Activated naive CD4-positive, alpha-beta T cell treated with anti-CD3 and anti-CD28 coated beads, Interleukin-2, amount 50 U/mL, for 16 hours (primary cell): ENCODE measurements at regions not wholly inside any gene's neighbourhood (a gene's known extent, or its start where the extent isn't known, plus 50 kb on each side); places are given as distances from the start of the nearest gene placed in this dataset.
"Not testable (repeated sequence)": the region's sequence is repeated elsewhere in the genome, so short reads cannot be mapped to it uniquely, and the experiment has no call there.

ENCODE experiments used
- DNase-seq: peaks from one replicate; pipeline ENCODE4 v3.0.0-alpha.2; 2020

DNA sequence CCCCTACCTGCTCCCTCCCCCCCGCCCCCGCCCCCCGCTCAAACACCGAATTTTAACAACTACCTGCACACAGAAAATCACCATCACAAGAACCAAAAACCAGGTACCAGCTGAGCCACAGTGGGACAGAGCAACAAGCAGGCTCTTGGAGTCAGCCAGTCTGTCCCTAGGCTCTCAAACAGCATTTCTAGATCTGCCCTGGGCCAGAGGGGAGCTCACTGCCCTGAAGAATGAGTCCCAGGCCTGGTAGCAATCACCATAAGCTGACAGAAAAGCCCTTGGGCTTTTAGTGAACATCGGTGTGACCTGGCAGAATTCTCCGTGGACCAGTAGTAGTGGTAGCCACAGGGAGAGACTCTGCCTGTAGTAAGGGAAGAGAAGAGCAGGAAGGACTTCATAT lies 58.3 kb downstream of the C11orf87 start:
- DNase-seq = no peak

DNA sequence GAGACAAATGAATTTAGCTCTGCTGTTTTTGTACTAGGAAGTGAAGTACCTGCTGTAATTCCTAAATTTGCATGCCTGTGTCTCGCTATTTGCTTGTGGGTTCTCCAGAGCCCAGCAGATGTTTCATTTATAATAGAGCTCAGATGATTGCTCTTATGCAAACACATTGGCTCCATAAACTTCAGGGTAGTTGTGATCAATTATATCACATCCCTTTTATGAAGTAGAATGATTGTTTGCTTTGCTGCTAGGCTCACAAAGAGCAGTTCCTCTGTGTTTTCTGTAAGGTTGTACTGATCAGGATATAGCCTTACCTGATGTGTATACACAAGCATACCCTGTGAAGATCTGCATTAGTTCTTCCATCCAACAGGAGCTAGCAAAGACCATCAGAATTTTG lies 64.1 kb downstream of the C11orf87 start:
- no peak for DNase-seq

DNA sequence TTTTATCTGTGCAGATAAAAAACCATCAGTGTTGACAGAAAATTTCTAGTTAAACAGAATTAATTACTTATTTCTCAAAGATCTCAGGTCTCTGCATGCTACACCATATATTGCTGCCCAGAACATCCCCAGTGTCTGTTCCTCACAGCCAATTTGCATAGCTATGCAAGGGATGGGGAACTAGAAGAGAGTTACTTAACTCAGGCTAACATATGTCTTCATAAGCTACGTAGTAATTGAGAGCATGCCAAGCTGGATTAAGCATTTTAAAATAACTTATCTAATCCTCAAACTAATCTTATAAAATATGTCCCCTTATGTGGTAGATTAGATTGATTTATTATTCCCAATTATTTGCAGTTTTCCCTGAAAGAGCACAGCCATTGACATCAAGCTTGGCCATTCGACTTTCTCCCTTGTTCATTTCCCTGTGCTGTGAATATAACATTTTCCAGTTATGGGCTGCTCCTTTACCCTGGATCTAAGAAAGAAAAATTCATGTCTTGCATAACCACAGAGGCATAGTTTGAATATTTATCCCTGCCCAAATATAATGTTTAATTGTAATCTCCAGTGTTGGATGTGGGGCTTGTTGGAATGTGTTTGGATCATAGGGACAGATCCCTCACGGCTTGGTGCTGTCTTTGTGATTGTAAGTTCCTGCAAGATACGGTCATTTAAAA lies 69.1 kb downstream of the C11orf87 start:
- DNase-seq = no peak

DNA sequence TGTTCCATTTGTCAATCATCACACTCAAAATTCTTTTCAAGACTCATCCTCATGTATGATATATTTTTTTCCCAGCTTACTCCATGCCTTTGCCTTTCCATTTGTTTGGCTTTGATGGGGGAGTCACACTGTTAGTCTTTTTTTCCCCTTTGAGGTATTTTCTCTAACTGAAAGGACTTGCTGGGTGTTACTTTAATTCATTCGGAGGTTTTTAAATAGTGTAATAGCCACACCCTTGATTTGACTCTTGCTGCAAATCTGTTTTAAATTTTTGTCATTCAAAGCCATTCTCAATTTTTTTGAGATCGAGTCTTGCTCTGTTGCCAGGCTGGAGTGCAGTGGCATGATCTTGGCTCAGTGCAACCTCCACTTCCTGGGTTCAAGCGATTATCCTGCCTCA lies 84.1 kb downstream of the C11orf87 start:
- no peak for DNase-seq

DNA sequence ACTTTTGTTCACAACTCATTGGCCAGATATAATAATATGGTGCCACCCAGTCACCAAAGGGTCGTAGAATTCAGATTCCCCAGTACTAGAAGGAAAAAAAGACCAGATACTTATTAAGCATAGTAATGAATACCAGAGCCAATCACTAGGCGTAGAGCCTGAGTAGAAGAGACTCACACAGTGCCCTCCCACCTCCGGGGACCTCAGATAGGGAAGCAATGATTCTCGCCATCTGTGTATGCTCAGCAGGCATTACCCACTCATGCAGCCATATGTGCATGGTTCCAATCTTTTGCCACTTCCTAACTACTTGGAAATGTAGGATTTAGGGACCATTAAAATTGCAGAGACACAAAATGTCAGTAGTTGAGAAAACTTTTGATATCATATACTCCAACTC lies 85.3 kb downstream of the C11orf87 start:
- DNase-seq = no peak

DNA sequence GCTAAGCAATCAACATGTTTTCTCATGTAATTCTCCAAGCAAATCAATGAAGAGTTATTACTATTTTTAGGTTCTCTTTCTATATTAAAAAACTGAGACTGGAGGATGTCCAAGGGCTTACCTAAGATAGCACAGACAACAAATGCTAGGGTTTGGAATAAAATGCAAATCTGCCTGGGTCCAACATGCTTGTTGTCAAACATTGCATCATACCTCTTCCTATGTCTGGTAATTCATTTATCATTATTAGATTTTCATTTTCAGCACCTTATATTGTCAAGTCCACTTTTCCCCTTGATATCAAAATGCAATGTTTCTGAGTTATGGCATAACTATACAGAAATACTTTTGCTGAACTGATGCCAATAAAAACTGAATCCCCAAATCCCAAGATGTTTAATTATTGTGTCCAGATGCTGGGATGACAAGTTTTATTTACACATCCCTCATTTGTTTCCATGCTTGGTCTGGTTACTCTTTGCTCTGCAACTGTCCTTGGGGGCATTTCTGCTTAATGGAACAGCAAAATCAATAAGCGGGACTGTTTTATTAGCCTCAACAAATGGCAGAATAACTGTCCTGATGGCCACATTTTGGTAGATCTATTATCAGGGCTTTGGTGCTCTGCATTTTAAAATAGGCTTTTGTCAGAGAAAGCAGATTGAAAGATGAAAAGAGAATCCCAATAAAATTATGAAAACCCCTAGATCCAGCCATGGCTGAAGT lies 86.0 kb downstream of the C11orf87 start:
- DNase-seq = no peak

DNA sequence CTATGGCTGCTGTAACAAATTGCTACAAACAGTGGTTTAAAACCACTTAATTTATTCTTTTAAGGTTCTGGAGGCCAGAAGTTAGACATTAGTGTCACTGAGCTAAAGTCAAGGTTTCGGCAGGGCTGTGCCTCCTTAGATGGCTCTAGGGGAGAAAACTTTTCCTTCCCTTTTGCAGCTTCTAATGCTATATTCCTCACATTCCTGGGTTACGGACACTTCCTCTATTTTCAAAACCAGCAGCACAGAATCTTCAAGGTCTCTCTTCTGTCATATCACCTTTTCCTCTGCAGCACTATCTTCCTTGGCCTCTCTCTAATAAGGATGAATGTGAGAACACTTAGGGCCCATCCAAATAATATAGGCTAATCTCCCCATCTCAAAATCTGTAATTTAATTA lies 87.0 kb downstream of the C11orf87 start:
- no peak for DNase-seq

DNA sequence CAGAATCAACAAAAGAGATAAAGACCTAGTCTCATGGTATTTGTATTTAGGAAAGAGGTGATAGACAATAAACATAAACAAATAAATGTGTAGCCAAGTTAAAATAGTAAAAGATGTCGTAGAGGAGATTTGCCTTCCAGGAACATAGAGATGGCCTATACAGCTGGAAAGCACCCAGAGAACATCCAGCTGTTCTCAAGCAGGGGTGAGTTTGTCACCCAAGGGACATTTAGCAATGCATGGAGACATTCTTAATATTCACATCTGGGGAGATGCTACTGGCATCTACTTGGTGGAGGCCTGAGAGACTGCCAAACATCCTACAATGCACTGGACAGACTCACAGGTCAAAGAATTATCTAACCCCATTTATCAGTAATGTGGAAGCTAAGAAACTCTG lies 88.3 kb downstream of the C11orf87 start:
- DNase-seq = no peak

DNA sequence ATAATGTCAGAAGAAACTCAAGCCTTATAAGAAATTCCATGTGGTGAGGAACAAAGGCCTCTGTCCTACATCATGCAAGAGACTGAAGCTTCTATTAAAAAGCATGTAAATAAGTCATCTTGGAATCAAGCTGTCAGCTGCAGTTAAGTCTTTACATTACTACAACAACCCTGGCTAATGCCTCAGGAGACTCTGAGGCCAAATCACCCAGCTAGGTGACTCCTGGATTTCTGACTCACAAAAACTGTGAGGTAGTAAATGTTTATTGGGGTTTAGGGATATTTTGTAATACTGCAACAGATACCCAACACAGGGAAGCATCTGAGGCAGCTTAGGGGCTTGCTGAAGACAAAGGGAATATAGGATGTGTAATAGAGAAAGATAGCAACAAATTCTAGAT lies 89.6 kb downstream of the C11orf87 start:
- no peak for DNase-seq

DNA sequence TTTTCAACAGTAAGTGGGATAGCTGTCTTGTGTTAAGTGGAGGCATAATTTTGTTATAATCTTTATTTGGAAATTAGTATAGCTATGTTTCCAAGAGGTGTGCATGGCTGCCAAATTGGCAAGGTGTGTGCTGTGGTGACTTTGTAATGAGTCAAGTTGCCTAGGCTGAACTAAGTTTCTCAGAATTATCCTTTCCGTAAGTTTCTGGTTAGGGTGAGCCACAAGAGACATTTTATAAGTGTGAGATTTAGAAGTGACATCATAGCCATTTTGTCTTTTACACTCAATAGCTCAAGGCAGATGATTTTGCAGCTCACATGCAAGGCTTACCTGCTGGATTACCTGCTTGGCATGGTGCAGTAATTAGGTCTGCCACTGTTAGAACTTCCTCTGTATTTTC lies 90.3 kb downstream of the C11orf87 start:
- no peak for DNase-seq

DNA sequence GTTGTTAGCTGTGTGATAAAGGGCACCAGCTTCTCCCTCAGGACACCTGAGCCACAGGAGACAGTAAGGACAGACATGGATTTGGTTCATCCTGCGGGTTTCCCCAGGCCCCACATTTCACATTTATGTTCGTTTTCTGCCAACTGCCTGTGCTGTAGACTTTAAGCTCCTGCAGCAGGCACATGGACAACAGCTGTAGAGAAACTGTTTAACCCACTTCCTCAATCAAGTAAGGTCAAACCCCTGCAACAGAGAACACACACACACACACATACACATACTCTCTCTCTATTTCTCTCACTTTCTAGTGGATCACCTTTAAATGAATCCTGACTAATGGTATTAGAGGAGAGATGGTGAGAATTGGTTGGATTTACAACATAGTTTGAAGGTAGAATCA lies 90.7 kb downstream of the C11orf87 start:
- DNase-seq = no peak

DNA sequence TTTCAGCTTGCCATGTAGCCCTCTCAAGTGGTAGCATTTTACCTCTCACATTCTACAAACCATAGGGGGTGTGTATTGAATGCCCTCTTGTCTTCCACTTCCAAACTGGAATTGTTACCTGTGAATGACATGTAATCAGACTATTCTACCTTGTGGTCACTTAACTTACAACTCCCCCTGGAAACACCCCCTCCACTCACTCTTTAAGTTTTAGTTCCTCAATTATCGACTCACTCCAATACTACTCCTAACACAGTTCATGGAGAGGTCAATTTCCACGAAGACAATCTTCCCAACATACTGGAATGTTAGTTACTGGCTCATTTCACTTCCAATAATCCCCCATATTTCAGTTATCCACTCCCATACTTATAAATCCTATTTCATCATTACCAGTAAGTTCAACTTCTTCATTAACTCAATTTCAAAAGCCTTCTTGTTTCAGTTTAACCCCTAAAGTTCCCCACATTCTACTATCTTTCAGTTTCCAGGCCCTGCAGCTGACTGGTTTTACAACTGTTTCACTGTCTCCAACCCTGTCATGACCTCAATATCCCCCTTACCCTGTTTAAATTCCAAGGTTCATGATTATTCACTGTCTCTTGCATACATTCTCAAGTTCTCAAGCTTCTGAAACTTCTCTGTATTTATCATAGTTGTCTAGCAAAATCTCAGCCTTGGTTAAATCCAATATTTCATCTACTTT lies 92.5 kb downstream of the C11orf87 start:
- no peak for DNase-seq

DNA sequence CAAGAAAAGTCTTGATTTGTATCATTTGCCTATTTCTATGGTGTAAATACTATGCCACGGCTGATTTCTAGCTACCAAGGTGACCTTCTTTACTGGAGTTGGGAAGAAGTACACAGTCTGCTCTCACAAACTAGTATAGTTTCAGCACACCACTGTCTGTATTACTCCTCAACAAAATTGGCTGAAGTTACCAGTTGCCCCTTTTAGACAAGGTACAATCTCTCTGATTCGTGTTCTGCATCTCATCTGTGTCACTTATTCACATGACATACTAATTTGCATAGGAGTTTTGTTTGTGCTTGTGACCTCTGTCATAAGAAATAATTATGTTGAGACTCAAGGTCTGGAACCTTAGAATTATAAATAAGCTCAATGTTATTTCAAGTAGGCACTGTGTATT lies 97.3 kb downstream of the C11orf87 start:
- DNase-seq = no peak

DNA sequence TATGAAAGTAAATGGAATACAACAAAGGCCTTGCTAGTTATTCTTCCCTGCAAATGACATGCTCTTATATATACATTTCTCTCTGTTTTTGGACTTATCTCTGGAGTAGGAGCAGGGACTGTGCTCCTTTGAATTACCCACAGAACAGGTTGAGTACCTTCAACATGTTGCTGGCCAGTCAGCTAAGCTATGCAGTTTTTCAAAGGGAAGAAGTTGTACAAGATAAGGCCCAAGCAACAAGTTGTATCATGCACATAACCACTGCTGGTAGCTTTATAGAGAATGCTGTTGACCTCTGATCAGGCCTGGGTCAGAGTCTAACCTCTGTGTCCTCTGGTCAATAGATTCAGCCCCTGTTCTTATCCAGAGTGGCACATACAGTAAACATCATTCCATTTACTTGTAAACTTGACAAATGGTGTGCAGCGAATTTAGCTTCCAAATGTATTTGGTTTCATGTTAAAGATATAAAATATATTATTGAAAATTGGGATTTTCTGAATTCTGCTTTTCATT lies 99.6 kb downstream of the C11orf87 start:
- DNase-seq = no peak

DNA sequence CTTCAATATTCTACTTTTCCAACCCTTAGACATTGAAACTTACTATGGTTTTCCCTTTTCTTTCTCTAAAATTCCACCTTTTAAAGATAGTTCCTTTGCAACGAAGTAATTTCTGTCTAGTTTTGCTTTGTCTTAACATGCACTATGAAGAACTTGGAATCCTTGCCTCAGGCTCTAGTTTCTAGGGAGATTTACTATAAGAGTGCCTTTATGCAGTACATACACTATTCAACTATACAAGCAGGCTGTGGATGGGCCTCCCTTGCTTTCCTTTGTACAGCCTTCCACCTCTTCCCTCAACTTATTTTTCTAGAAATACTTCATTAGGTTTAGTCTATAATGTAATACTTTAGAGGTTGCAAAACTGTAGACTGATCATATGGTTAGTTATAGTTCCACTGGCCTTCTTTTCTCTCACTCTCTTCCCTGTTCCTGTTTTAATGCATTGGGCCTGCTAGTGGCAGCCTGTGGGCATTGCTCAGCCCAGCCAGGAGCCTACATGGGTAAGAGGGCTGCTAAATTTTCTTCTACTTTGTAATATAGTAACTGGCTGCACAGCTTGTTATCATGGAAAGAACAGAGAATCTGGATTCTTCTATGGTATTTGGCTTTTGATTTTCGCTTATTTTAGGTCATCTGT lies 100.2 kb downstream of the C11orf87 start:
- DNase-seq = no peak

DNA sequence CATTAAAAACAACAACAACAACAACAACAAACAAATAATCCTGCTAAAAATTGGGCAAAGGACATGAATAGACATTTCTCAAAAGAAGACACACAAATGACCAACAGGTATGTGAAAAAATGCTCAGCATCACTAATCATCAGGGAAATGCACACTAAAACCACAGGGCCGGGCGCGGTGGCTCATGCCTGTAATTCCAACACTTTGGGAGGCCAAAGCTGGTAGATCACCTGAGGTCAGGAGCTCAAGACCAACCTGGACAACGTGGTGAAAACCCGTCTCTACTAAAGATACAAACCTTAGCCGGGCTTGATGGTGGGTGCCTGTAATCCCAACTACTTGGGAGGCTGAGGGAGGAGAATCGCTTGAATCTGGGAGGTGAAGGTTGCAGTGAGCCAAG lies 103.6 kb downstream of the C11orf87 start:
- DNase-seq = not testable (repeated sequence)

DNA sequence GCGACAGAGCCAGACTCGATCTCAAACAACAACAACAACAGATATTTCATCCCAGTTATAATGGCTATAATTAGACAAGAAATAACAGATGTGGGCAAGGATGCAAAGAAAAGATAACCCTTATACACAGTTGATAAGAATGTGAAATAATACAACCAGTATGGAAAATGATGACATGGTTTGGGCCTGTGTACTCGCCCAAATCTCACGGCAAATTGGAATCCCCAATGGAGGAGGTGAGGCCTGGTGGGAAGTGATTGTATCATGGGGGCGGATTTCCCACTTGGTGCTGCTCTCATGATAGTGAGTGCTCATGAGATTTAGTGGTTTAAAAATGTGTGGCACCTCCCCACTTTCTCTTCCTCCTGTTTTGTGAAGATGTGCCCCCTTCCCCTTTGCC lies 104.1 kb downstream of the C11orf87 start:
- no peak for DNase-seq

DNA sequence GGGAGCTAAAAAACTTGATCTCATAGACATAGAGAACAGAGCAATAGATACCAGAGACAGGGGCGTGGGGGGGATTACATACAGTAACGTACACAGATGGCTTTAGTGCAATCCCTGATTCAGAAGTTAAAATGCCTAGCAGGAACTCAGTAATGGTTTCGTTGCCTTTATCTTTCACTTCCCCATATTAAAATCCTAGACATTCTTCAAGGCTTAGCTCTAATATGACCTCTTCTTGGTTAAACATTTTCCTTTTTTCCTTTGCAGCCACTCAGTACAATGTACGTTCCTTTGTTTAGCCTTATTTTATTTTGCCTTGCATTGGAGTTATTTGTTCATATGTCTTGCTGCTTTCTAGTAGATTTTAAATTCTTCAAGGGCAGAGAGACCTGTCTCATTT lies 104.9 kb downstream of the C11orf87 start:
- no peak for DNase-seq

DNA sequence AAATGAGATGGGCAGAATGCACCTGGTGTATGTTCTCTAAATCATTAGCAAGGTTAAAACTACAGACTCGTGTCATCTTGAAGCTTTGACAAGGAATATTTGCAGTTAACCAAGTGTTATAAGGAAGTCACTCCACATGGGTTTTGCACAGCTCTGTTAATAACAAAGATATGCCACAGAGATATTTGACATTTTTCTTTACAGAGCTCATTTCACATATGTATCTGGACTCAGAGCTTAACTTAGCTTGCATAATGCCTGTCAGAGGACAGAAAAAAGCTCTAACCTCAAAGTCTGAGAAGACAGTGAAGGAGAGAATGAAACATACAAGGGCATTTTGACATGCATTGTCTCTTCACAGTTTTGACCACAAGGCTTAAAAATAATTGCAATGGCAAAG lies 105.5 kb downstream of the C11orf87 start:
- DNase-seq = no peak

DNA sequence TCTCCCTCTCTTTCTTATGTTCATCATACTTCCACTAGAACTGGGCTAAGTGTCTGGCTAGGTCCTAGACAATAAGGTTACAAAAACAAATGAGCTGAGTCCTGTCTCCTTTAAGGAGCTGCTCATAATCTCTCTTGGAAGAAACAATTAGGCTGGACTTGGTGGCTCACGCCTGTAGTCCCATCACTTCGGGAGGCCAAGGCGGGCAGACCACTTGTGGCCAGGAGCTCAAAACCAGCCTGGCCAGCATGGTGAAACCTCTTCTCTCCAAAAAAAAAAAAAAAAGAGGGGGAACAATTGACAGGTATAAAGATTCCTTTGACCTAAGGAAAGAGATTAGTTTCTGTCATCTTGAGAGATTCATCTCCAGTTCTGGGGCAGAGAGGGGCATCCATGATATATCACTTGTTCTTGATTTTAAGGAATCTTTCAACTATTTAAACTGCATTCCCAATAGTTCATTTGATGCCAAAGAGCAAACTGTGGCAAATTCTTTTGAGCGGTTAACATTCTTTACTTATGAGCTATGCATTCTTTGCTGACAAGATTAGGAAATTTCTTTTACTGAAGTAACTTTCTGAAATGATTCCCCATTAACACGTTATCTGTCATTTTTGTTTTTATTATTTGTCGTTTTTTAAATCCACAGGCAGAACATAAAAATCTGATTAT lies 125.5 kb downstream of the C11orf87 start:
- DNase-seq = no peak

DNA sequence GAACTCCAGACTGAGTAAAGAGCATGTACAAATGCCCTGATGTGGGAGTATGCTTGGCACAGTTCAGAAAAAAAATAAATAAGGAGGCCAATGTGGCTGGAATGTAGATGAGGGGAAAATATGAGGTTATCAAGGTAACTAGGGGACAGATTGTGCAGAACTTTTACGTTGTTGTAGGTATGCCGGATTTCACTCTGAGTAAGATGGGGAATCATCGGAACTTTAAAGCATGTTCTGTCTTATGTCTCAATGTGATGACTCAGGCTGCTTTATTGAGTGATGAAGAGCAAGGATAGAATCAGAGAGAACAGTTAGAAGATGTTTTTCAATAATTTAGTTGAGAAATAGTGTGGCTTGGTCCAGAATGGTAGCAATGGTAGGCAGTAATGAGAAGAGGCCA lies 130.4 kb downstream of the C11orf87 start:
- no peak for DNase-seq

DNA sequence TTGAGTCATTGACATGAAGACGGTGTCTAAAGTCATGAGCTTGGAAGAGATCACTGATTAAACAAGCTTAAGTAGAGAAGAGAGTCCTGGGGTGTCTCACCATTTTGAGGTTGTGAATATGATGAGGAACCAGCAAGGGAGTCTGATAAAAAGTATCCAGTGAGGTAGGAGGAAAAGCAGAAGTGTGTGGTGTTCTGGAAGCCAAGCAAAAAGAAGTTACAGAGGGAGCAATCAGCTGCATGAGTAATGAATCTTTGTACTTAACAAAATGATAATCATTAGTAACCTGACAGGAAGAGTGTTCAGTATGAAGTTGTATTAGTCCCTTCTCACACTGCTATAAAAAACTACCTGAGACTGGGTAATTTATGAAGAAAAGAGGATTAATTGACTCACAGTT lies 131.3 kb downstream of the C11orf87 start:
- DNase-seq = no peak

DNA sequence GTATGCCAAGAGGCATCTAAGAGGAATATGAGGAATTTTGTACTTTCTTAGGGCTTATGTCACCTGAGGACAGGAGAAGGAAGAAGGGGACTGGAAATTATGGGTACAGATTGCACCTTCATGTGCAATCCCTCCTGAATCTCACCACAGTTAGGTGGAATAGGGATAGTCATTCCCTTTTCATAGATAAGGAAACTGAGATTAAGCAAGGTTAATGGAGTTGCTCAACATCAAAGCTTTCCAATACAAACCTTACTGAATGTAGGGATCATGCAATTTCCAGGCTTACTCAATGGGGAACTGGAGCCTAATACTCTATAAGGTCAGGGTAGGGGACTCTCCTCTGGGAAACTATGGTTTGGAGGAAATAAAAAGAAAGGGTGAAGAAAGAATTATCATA lies 133.0 kb downstream of the C11orf87 start:
- DNase-seq = no peak
